ENCODE measurements at regions not wholly inside any gene's neighbourhood (a gene's known extent, or its start where the extent isn't known, plus 50 kb on each side); places are given as distances from the start of the nearest gene placed in this dataset.
"Not testable (repeated sequence)": the region's sequence is repeated elsewhere in the genome, so short reads cannot be mapped to it uniquely, and the experiment has no call there.

GRCh38 chr1:10942542-10942912 is 69.9 kb upstream of the TARDBP start:
- DNase-seq, result no peak

- no peak for DNase-seq
These were observed 69.4 kb upstream of the TARDBP start for GRCh38 chr1:10943041-10943440.

- DNase-seq, result no peak
These were observed 68.3 kb upstream of the TARDBP start for GRCh38 chr1:10943991-10944730.

GRCh38 chr1:10945991-10946509 is 66.4 kb upstream of the TARDBP start:
- DNase-seq, result no peak

- no peak for DNase-seq
These were observed 65.3 kb upstream of the TARDBP start for GRCh38 chr1:10947181-10947580.

GRCh38 chr1:10947691-10948462 is 64.6 kb upstream of the TARDBP start:
- no peak for DNase-seq

- DNase-seq, result no peak
These were observed 64.0 kb upstream of the TARDBP start for GRCh38 chr1:10948463-10948775.

GRCh38 chr1:10950316-10951172 is 61.9 kb upstream of the TARDBP start:
- DNase-seq, result no peak

GRCh38 chr1:10951298-10951697 is 61.2 kb upstream of the TARDBP start:
- DNase-seq, result not testable (repeated sequence)

- DNase-seq, result no peak
These were observed 60.5 kb upstream of the TARDBP start for GRCh38 chr1:10951961-10952360.

GRCh38 chr1:10953505-10954193 is 58.8 kb upstream of the TARDBP start:
- DNase-seq, result no peak

- no peak for DNase-seq
These were observed 55.3 kb upstream of the TARDBP start for GRCh38 chr1:10957133-10957532.

GRCh38 chr1:10958614-10959013 is 53.8 kb upstream of the TARDBP start:
- DNase-seq, result no peak

- peak; percentile 43 for DNase-seq
These were observed 51.8 kb upstream of the TARDBP start for GRCh38 chr1:10960411-10961299.

- no peak for DNase-seq
These were observed 51.1 kb upstream of the TARDBP start for GRCh38 chr1:10961300-10961833.

- no peak for DNase-seq
These were observed 50.0 kb upstream of the TARDBP start for GRCh38 chr1:10962483-10962882.
